DND-41 (cell line): ENCODE measurements at regions not wholly inside any gene's neighbourhood (a gene's known extent, or its start where the extent isn't known, plus 50 kb on each side); places are given as distances from the start of the nearest gene placed in this dataset.

Experiments
- ATAC-seq: fragments of 200-7000 bp; cut with Tn5 transposase; 3 replicates; pipeline ENCODE4 v1.9.1; 2021; ENCODE audit warnings: low read depth; ENCODE audit not compliant: insufficient read depth
- DNase-seq: peaks from one replicate; pipeline ENCODE4 v3.0.0-alpha.2; 2020
- H2AFZ ChIP-seq: 2 replicates; pipeline ENCODE4 v1.6.0; 2012; ENCODE audit warnings: low read depth, low read length
- H3K27ac ChIP-seq: 2 replicates; pipeline ENCODE4 v1.5.1; 2012; ENCODE audit warnings: low read length, inconsistent platforms
- H3K27me3 ChIP-seq: fragments of 200-600 bp; sonication (generic); 2 replicates; pipeline ENCODE4 v1.6.0; 2012; ENCODE audit warnings: low read length, mild to moderate bottlenecking, inconsistent platforms; ENCODE audit not compliant: insufficient read depth, poor library complexity
- H3K36me3 ChIP-seq: 2 replicates; pipeline ENCODE4 v1.5.1; 2012; ENCODE audit warnings: low read length, inconsistent platforms; ENCODE audit not compliant: insufficient read depth
- H3K4me1 ChIP-seq: 2 replicates; pipeline ENCODE4 v1.5.1; 2012; ENCODE audit warnings: mild to moderate bottlenecking, low read length; ENCODE audit not compliant: insufficient read depth
- H3K4me2 ChIP-seq: 2 replicates; pipeline ENCODE4 v1.6.0; 2012; ENCODE audit warnings: mild to moderate bottlenecking, moderate library complexity, low read length, inconsistent platforms; ENCODE audit not compliant: insufficient read depth
- H3K4me3 ChIP-seq, 2 experiments: fragments of 200-600 bp in 1 of 2; shearing (Covaris generic) in 1 of 2; 2 replicates each; pipeline ENCODE4 v1.5.1; 2012 to 2016; ENCODE audit warnings: inconsistent platforms in 2 of 2, low read length in 2 of 2, mild to moderate bottlenecking in 2 of 2, low read depth in 1 of 2, moderate library complexity in 1 of 2
- H3K79me2 ChIP-seq: 2 replicates; pipeline ENCODE4 v1.6.0; 2012; ENCODE audit warnings: low read length, inconsistent platforms; ENCODE audit not compliant: insufficient read depth
- H3K9ac ChIP-seq: 2 replicates; pipeline ENCODE4 v1.6.0; 2012; ENCODE audit warnings: low read depth, mild to moderate bottlenecking, inconsistent platforms, low read length, moderate library complexity
- H3K9me3 ChIP-seq: 2 replicates; pipeline ENCODE4 v1.5.1; 2012; ENCODE audit warnings: low read length, moderate library complexity, mild to moderate bottlenecking, inconsistent platforms; ENCODE audit not compliant: insufficient read depth, severe bottlenecking
- H4K20me1 ChIP-seq: 2 replicates; pipeline ENCODE4 v1.6.0; 2012; ENCODE audit warnings: low read length; ENCODE audit not compliant: insufficient read depth
- EZH2 ChIP-seq: IDR thresholded peaks from 3 replicates; pipeline ENCODE4 v1.6.1; 2012; ENCODE audit warnings: borderline replicate concordance, low read depth, mild to moderate bottlenecking, moderate library complexity, low read length, inconsistent platforms; ENCODE audit not compliant: severe bottlenecking
- TF ChIP-seq, protein P1 (sequence below): IDR thresholded peaks from 2 replicates; pipeline ENCODE4 v1.5.1; 2012; ENCODE audit warnings: borderline replicate concordance, low read length, moderate library complexity, mild to moderate bottlenecking; ENCODE audit not compliant: poor library complexity, severe bottlenecking; ENCODE audit errors: extremely low read depth

GRCh38 chr7:122199171-122199570, 55.1 kb upstream of the AASS start:
- no peak overlapping the region for H3K27ac ChIP-seq
- TF ChIP-seq EZH2 = no peak
- ATAC-seq = no peak

GRCh38 chr7:122198581-122198980, 54.5 kb upstream of the AASS start:
- Histone ChIP-seq H3K27me3 (no peaks in the 10 kb centered on the region), H3K9me3 (no peaks in the 10 kb centered on the region), H3K4me1 (no peaks in the 10 kb centered on the region), H3K36me3 (no peaks in the 10 kb centered on the region), H3K79me2 (no peaks in the 10 kb centered on the region), H4K20me1 (no peaks in the 10 kb centered on the region), H3K4me2 (no peak overlapping the region), H3K27ac (no peak overlapping the region), H3K4me3 (no peak overlapping the region), H2AFZ (no peak overlapping the region), H3K9ac (no peak overlapping the region)
- TF ChIP-seq, protein P1, sequence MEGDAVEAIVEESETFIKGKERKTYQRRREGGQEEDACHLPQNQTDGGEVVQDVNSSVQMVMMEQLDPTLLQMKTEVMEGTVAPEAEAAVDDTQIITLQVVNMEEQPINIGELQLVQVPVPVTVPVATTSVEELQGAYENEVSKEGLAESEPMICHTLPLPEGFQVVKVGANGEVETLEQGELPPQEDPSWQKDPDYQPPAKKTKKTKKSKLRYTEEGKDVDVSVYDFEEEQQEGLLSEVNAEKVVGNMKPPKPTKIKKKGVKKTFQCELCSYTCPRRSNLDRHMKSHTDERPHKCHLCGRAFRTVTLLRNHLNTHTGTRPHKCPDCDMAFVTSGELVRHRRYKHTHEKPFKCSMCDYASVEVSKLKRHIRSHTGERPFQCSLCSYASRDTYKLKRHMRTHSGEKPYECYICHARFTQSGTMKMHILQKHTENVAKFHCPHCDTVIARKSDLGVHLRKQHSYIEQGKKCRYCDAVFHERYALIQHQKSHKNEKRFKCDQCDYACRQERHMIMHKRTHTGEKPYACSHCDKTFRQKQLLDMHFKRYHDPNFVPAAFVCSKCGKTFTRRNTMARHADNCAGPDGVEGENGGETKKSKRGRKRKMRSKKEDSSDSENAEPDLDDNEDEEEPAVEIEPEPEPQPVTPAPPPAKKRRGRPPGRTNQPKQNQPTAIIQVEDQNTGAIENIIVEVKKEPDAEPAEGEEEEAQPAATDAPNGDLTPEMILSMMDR = no peak
- no peak for TF ChIP-seq EZH2
- DNase-seq (no peak), ATAC-seq (no peak)

More at GRCh38 chr7:122199171-122199570, 55.1 kb upstream of the AASS start:
- DNase-seq = no peak
- no peak overlapping the region for H3K4me3 ChIP-seq
- no peaks in the 10 kb centered on the region for H3K9me3 ChIP-seq
- H3K79me2 ChIP-seq = no peaks in the 10 kb centered on the region
- no peak overlapping the region for H3K4me2 ChIP-seq
- no peaks in the 10 kb centered on the region for H3K36me3 ChIP-seq
- H3K4me1 ChIP-seq = no peaks in the 10 kb centered on the region
- H4K20me1 ChIP-seq = no peaks in the 10 kb centered on the region
- no peak overlapping the region for H2AFZ ChIP-seq
- H3K9ac ChIP-seq = no peak overlapping the region
- no peaks in the 10 kb centered on the region for H3K27me3 ChIP-seq
